DOHH2 (cell line): ENCODE measurements at regions not wholly inside any gene's neighbourhood (a gene's known extent, or its start where the extent isn't known, plus 50 kb on each side); places are given as distances from the start of the nearest gene placed in this dataset.
A peak's percentile ranks its signal among the peaks of the same experiment; 100 is the strongest.
"Not testable (repeated sequence)": the region's sequence is repeated elsewhere in the genome, so short reads cannot be mapped to it uniquely, and the experiment has no call there.

Experiments
- H3F3A ChIP-seq: fragments of 200-600 bp; sonication (generic), shearing (Covaris generic); 2 replicates; pipeline ENCODE4 v1.6.0; 2016; ENCODE audit warnings: antibody characterized with exemption, mild to moderate bottlenecking; ENCODE audit not compliant: control insufficient read depth, insufficient read depth
- H3K27ac ChIP-seq: fragments of 200-600 bp; sonication (generic); 2 replicates; pipeline ENCODE4 v1.5.1; 2014; ENCODE audit warnings: low read depth, mild to moderate bottlenecking, low read length, moderate library complexity
- H3K27me3 ChIP-seq: fragments of 200-600 bp; sonication (generic); 2 replicates; pipeline ENCODE4 v1.6.1; 2014; ENCODE audit warnings: mild to moderate bottlenecking, low read length, mixed read lengths; ENCODE audit not compliant: control insufficient read depth
- H3K36me3 ChIP-seq: fragments of 200-600 bp; sonication (generic); 2 replicates; pipeline ENCODE4 v1.6.1; 2014; ENCODE audit warnings: mild to moderate bottlenecking, low read length, moderate library complexity, mixed read lengths; ENCODE audit not compliant: control insufficient read depth
- H3K4me1 ChIP-seq: fragments of 200-600 bp; sonication (generic); 2 replicates; pipeline ENCODE4 v1.6.1; 2014; ENCODE audit warnings: mild to moderate bottlenecking, low read length, mixed read lengths; ENCODE audit not compliant: control insufficient read depth
- H3K4me2 ChIP-seq: fragments of 200-600 bp; sonication (generic); 2 replicates; pipeline ENCODE4 v1.6.0; 2014; ENCODE audit warnings: mild to moderate bottlenecking, low read length, moderate library complexity
- H3K4me3 ChIP-seq: fragments of 200-600 bp; sonication (generic); 2 replicates; pipeline ENCODE4 v1.5.1; 2014; ENCODE audit warnings: mild to moderate bottlenecking, low read length, mixed read lengths
- H3K79me2 ChIP-seq: fragments of 200-600 bp; sonication (generic); 2 replicates; pipeline ENCODE4 v1.6.1; 2014; ENCODE audit warnings: mild to moderate bottlenecking, low read length, mixed read lengths; ENCODE audit not compliant: control insufficient read depth
- H3K9me2 ChIP-seq: fragments of 200-600 bp; sonication (generic); replicated peaks from 2 replicates; pipeline ENCODE4 v1.6.1; 2014; ENCODE audit warnings: mild to moderate bottlenecking, low read length, mixed read lengths; ENCODE audit not compliant: control insufficient read depth
- H3K9me3 ChIP-seq: fragments of 200-600 bp; sonication (generic); 2 replicates; pipeline ENCODE4 v1.6.1; 2014; ENCODE audit warnings: antibody characterized with exemption, low read length, mixed read lengths; ENCODE audit not compliant: control insufficient read depth, insufficient read depth
- H4K20me1 ChIP-seq: fragments of 200-600 bp; sonication (generic); 2 replicates; pipeline ENCODE4 v1.6.0; 2014; ENCODE audit warnings: low read depth, mild to moderate bottlenecking, antibody characterized with exemption, low read length, moderate library complexity; ENCODE audit not compliant: control insufficient read depth, insufficient read depth

DNA sequence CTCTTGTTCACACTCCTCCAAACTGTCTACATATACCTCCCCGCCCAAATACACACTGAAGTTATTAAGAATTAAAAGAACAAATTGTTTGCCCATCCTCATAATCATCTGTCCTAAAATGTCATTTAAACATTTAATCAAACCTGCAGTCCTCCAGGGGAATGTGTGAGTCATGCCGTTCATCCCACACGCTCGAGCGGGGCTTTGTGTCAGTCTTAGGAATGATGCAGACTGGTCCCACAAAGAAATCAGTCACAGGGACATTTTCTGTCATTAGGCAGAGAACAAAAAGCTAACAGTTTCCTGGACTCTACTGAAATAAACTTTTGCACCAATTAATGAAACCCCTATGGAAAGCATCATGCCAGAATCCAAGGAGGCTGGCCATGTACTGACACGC is 194.6 kb downstream of the ZNF92 start:
- not testable (repeated sequence) for H3K4me3 ChIP-seq, H4K20me1 ChIP-seq, H3K4me2 ChIP-seq

DNA sequence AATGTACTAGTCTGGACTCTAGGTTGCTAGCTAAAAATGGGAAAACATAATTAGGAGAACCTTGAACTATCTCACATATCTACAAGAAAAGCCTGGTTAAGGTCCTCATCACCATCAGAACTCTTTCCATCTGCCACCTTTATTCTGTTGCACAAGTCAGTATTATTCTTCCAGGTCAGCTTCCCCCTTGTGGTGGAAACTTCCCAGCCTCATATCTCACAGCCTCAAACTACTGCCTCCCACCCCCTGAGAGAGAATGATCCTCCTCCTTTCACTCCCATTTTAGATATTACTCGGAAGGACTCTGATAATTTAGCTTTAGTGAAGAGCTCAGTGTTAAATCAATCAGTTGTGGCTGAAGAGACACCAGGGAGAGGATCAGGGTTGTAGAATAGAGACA is 197.3 kb downstream of the ZNF92 start:
- not testable (repeated sequence) for H3K79me2 ChIP-seq, H4K20me1 ChIP-seq, H3K9me2 ChIP-seq, H3F3A ChIP-seq, H3K9me3 ChIP-seq, H3K36me3 ChIP-seq, H3K4me3 ChIP-seq, H3K4me1 ChIP-seq, H3K4me2 ChIP-seq, H3K27me3 ChIP-seq, H3K27ac ChIP-seq

More for the DNA sequence above, 194.6 kb downstream of the ZNF92 start:
- not testable (repeated sequence) for H3K9me2 ChIP-seq, H3K4me1 ChIP-seq, H3K79me2 ChIP-seq, H3K27ac ChIP-seq, H3F3A ChIP-seq, H3K27me3 ChIP-seq, H3K9me3 ChIP-seq, H3K36me3 ChIP-seq

DNA sequence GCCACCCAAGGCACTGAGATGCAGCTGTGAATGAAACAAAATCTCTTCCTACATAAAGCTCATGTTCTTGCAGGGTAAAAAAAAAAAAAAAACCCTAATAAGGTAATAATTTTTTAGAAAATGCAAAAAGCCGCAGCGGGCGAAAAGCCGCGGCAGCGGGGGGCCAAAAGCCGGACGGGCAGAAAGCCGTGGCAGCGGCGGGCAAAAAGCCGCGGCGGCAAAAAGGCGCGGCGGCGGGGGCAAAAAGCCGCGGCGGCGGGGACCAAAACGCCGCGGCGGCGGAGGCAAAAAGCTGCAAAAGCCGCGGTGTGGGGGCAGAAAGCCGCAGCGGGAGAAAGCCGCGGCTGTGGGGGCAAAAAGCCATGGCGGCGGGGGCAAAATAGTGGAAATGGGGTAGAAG is 198.9 kb downstream of the ZNF92 start:
- H3F3A ChIP-seq, H3K36me3 ChIP-seq: not testable (repeated sequence)

DNA sequence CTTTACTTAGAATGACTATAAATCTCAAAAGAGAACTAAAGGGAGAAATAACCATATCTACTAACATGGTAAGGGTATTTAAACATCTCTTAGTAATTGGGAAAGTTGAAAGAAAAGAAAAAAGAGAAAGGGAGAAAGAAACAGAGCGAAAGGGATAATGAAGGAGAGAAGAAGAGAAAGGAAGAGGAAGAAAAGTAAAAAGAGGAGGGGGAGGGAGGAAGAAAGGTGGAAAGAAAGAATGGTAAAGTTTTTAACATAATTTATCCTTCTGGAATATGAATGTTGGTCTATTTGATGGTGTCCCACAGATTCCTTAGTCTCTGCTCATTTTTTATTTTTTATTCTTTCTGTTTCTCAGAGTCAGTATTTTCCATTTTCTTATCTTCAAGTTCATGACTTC is 202.7 kb downstream of the ZNF92 start:
- H3F3A ChIP-seq, H3K4me2 ChIP-seq, H4K20me1 ChIP-seq, H3K27ac ChIP-seq, H3K79me2 ChIP-seq, H3K36me3 ChIP-seq, H3K9me3 ChIP-seq, H3K4me1 ChIP-seq, H3K9me2 ChIP-seq, H3K27me3 ChIP-seq, H3K4me3 ChIP-seq: not testable (repeated sequence)

More for the DNA sequence above, 198.9 kb downstream of the ZNF92 start:
- not testable (repeated sequence) for H3K9me2 ChIP-seq, H3K27ac ChIP-seq, H3K9me3 ChIP-seq, H3K79me2 ChIP-seq, H3K4me2 ChIP-seq, H4K20me1 ChIP-seq, H3K4me1 ChIP-seq, H3K27me3 ChIP-seq
- 0 out of 2 replicates have a peak overlapping the region, but pooled peaks have one; percentile 20 for H3K4me3 ChIP-seq

DNA sequence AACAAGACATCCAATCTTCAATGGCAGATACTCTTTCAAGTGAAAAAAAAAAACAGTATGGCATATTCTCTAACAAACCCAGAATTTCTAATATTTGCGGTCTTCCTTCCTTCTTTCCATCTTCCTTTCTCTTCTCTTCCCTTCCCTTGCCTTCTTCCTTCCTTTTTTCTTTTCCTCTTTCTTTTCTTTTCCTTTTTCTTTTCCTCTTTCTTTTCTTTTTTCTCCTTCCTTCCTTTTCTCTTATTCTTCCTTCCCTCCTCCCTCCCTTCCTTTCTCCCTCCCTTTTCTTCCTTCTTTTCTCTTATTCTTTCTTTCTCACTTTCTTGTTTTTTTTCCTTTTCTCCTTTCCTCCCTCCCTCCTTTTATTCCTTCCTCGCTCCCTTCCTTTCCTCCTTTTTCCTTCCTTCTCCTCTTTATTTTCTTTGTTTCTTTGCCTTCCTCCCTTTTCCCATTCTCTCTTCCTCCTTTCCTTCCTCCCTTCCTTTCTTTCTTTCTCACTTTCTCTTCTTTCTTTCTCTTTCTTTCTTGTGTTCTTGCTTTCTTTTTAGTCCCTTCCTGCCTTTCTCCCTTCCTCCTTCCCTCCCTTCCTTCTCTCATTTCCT is 209.0 kb downstream of the ZNF92 start:
- H3K9me2 ChIP-seq, H3K79me2 ChIP-seq, H3K27me3 ChIP-seq, H3K9me3 ChIP-seq, H3K4me1 ChIP-seq, H4K20me1 ChIP-seq, H3K27ac ChIP-seq, H3K4me2 ChIP-seq, H3K36me3 ChIP-seq, H3F3A ChIP-seq, H3K4me3 ChIP-seq: not testable (repeated sequence)

DNA sequence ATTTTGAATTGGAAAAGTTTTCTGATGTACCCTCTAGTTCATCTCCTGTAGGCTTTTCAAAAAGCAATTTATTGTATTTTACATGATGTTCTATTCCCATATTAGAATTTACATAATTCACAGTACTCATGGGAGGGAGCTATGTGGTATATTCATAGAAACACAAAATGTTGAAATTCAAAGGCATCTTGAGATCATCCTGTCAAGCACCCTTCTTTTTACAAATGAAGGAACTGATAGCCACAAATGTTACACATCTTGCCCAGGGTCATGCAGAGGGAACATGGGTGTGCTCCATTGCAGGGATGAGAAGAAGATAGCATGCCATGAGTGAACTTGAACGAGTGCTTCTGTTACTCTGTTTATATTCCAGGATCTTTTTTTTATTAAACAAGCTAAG is 228.8 kb downstream of the ZNF92 start:
- not testable (repeated sequence) for H3K27ac ChIP-seq, H3K4me1 ChIP-seq, H3K9me3 ChIP-seq, H3K79me2 ChIP-seq, H3F3A ChIP-seq, H4K20me1 ChIP-seq, H3K36me3 ChIP-seq, H3K9me2 ChIP-seq, H3K4me3 ChIP-seq, H3K4me2 ChIP-seq
- H3K27me3 ChIP-seq = peaks cover 12% of the 10 kb centered on the region
